ENCODE measurements at regions not wholly inside any gene's neighbourhood (a gene's known extent, or its start where the extent isn't known, plus 50 kb on each side); places are given as distances from the start of the nearest gene placed in this dataset.

- Mint-ChIP-seq H3K4me1 (ENCODE audit: low read depth, unreplicated experiment) (no peaks in the 10 kb centered on the region), H3K27me3 (ENCODE audit: insufficient read depth, unreplicated experiment) (no peaks in the 10 kb centered on the region), H3K4me3 (ENCODE audit: unreplicated experiment) (no peak overlapping the region), H3K36me3 (ENCODE audit: insufficient read depth, unreplicated experiment) (no peaks in the 10 kb centered on the region), H3K9me3 (ENCODE audit: unreplicated experiment) (no peaks in the 10 kb centered on the region), H3K27ac (ENCODE audit: unreplicated experiment) (no peak overlapping the region)
- Histone ChIP-seq H3K36me3 (ENCODE audit: control insufficient read depth, insufficient read depth, low read length) (no peaks in the 10 kb centered on the region), H3K27me3 (replicated peaks; ENCODE audit: control insufficient read depth, insufficient read depth, low read length) (no peaks in the 10 kb centered on the region), H3K9me3 (no peaks in the 10 kb centered on the region), H3K4me3 (ENCODE audit: low read depth, low read length) (no peak overlapping the region), H3K4me1 (no peaks in the 10 kb centered on the region)
- no peak for DNase-seq
- BruUV-seq (replicated peaks): no TSS peak
- ChIA-PET POLR2A (no interaction called here), CTCF (no interaction called here)
- intact Hi-C loops (cut with micrococcal nuclease; ENCODE audit: unreplicated experiment): no loop called here
- TF ChIP-seq CTCF (IDR thresholded peaks at IDR 0.05; ENCODE audit: insufficient read depth in 1 of 2, low read depth in 1 of 2, low read length in 1 of 2, severe bottlenecking in 1 of 2, unreplicated experiment in 1 of 2): no peak
These were observed 786.5 kb upstream of the ACO1 start for GRCh38 chr9:31597977-31598376.

- no peaks in the 10 kb centered on the region for H3K9me3 ChIP-seq
- TF ChIP-seq CTCF (IDR thresholded peaks at IDR 0.05; ENCODE audit: insufficient read depth in 1 of 2, low read depth in 1 of 2, low read length in 1 of 2, severe bottlenecking in 1 of 2, unreplicated experiment in 1 of 2): no peak
- H3K27me3 Mint-ChIP-seq (ENCODE audit: insufficient read depth, unreplicated experiment): no peaks in the 10 kb centered on the region
- H3K4me3 ChIP-seq (ENCODE audit: low read depth, low read length): no peak overlapping the region
- CTCF ChIA-PET: no interaction called here
- no peaks in the 10 kb centered on the region for H3K9me3 Mint-ChIP-seq (ENCODE audit: unreplicated experiment)
- BruUV-seq (replicated peaks): no TSS peak
- H3K4me3 Mint-ChIP-seq (ENCODE audit: unreplicated experiment): no peak overlapping the region
- no peaks in the 10 kb centered on the region for H3K36me3 Mint-ChIP-seq (ENCODE audit: insufficient read depth, unreplicated experiment)
- no peaks in the 10 kb centered on the region for H3K4me1 ChIP-seq
- intact Hi-C loops (cut with micrococcal nuclease; ENCODE audit: unreplicated experiment): no loop called here
- H3K4me1 Mint-ChIP-seq (ENCODE audit: low read depth, unreplicated experiment): no peaks in the 10 kb centered on the region
- DNase-seq: no peak
- POLR2A ChIA-PET: no interaction called here
- H3K27me3 ChIP-seq (replicated peaks; ENCODE audit: control insufficient read depth, insufficient read depth, low read length): no peaks in the 10 kb centered on the region
- H3K27ac Mint-ChIP-seq (ENCODE audit: unreplicated experiment): no peak overlapping the region
- no peaks in the 10 kb centered on the region for H3K36me3 ChIP-seq (ENCODE audit: control insufficient read depth, insufficient read depth, low read length)
These were observed 782.8 kb upstream of the ACO1 start for GRCh38 chr9:31601666-31602065.

DNA sequence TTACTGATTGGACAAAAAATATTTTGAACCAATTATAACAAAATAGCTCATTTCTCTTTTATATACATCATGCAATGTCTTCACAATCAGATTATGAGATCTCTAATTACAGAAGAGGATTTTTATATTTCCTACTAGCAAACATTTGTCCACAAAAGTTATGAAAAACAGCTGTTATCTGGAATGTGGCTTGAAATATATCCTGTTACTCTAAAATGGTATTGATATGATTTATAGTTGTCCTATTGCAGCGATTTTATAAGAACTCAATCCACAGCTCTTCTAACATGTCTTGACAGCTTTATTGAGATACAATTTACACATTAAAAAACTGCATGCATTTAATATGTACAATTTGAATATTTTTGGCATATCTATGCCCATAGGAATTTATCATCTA lies 779.9 kb upstream of the ACO1 start:
- Histone ChIP-seq H3K4me3 (ENCODE audit: low read depth, low read length) (no peak overlapping the region), H3K9me3 (no peaks in the 10 kb centered on the region), H3K27me3 (replicated peaks; ENCODE audit: control insufficient read depth, insufficient read depth, low read length) (no peaks in the 10 kb centered on the region), H3K36me3 (ENCODE audit: control insufficient read depth, insufficient read depth, low read length) (no peaks in the 10 kb centered on the region), H3K4me1 (no peaks in the 10 kb centered on the region)
- H3K9me3 Mint-ChIP-seq (ENCODE audit: unreplicated experiment): no peaks in the 10 kb centered on the region
- no peaks in the 10 kb centered on the region for H3K27me3 Mint-ChIP-seq (ENCODE audit: insufficient read depth, unreplicated experiment)
- H3K27ac Mint-ChIP-seq (ENCODE audit: unreplicated experiment): no peak overlapping the region
- TF ChIP-seq CTCF (IDR thresholded peaks at IDR 0.05; ENCODE audit: insufficient read depth in 1 of 2, low read depth in 1 of 2, low read length in 1 of 2, severe bottlenecking in 1 of 2, unreplicated experiment in 1 of 2): no peak
- no peaks in the 10 kb centered on the region for H3K4me1 Mint-ChIP-seq (ENCODE audit: low read depth, unreplicated experiment)
- no peak overlapping the region for H3K4me3 Mint-ChIP-seq (ENCODE audit: unreplicated experiment)
- intact Hi-C loops (cut with micrococcal nuclease; ENCODE audit: unreplicated experiment): no loop called here
- no TSS peak for BruUV-seq (replicated peaks)
- CTCF ChIA-PET: no interaction called here
- POLR2A ChIA-PET: no interaction called here
- no peak for DNase-seq
- H3K36me3 Mint-ChIP-seq (ENCODE audit: insufficient read depth, unreplicated experiment): no peaks in the 10 kb centered on the region
